HepG2 (cell line): ENCODE measurements at regions not wholly inside any gene's neighbourhood (a gene's known extent, or its start where the extent isn't known, plus 50 kb on each side); places are given as distances from the start of the nearest gene placed in this dataset.

Experiments used
- GATA4 ChIP-seq: sonication (generic); IDR thresholded peaks from 2 replicates; pipeline ENCODE4 v1.6.1; 2016; ENCODE audit warnings: antibody characterized with exemption, low read depth, borderline replicate concordance
- TF ChIP-seq, protein P1 (sequence below): sonication (generic); formaldehyde crosslinking; IDR thresholded peaks from 2 replicates; pipeline ENCODE4 v1.5.1; 2020; ENCODE audit warnings: missing genetic modification reagents, mild to moderate bottlenecking, borderline replicate concordance

DNA sequence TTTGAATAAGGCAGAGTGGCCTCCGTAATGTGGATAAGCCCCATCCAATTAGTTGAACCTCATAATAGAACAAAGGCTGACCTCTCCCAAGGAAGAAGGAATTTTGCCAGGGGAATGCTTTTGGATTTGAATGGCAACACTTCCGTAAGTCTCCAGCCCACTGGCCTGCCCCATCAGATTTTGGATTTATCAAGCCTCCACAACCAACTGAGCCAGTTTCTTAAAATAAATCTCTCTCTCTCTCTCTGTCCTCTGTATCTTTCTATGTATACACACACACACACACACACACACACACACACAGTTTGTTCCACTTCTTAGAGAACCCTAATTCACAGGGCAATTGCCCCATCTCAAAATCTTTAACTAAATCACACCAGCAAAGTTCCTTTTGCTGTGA, 100.9 kb upstream of the CAV2 start:
- TF ChIP-seq, protein P1, sequence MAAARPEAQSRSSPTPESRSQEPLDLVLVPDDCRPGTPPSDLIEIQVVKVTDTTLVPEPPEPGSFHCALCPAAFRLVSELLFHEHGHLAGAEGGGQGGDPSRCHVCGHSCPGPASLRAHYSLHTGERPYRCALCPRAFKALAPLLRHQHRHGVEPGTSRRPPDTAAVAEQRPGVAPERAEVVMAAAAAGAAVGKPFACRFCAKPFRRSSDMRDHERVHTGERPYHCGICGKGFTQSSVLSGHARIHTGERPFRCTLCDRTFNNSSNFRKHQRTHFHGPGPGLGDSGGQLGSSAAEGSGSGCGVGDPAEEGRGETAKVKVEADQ (CRISPR knock-in tag), result no peak
- no peak for TF ChIP-seq GATA4
